ENCODE measurements at regions not wholly inside any gene's neighbourhood (a gene's known extent, or its start where the extent isn't known, plus 50 kb on each side); places are given as distances from the start of the nearest gene placed in this dataset.

DNA sequence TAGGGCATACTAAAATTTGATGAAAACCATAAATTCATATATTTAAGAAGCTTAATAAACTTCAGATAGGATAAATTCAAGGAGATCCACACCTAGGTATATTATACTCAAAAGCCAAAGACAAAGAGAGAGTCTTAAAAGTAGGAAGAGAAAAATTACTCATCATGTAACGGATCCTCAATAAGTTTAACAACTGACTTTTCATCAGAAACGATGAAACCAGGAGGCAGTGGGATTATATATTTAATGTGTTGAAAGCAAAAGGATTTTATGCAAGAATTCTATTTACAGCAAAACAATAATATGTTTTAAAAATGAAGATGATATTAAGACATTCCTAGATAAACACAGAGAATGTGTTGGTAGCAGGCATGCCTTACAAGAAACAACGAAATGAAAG lies 202.7 kb downstream of the OXSM start:
- H3K4me3 ChIP-seq, result no peak overlapping the region
- no TSS peak for BruUV-seq (replicated peaks)
- no peak overlapping the region for H3K27ac ChIP-seq (ENCODE audit: control insufficient read depth, insufficient read depth)
- H3K4me2 ChIP-seq (ENCODE audit: control insufficient read depth, insufficient read depth), result no peak overlapping the region
- POLR2A ChIA-PET, result no interaction called here
- 22% methylated on average over 3 of the region's 3 CpGs for WGBS (ENCODE audit: insufficient coverage, insufficient replicate concordance, low lambda C conversion rate, missing lambda C conversion rate)
- no peaks in the 10 kb centered on the region for H3K79me2 ChIP-seq (ENCODE audit: control insufficient read depth, insufficient read depth, low read length)
- no peaks in the 10 kb centered on the region for H4K20me1 ChIP-seq (ENCODE audit: control insufficient read depth, insufficient read depth)
- no peak for FAIRE-seq
- CTCF ChIA-PET, result no interaction called here
- no peaks in the 10 kb centered on the region for H3K4me1 ChIP-seq (ENCODE audit: control insufficient read depth, insufficient read depth, low read length)
- no peaks in the 10 kb centered on the region for H3K27me3 ChIP-seq (replicated peaks in 1 of 2; ENCODE audit: control insufficient read depth in 2 of 2, insufficient read depth in 2 of 2, low read length in 1 of 2)
- SMC1A ChIA-PET (ENCODE audit: uncharacterized antibody, unreplicated experiment), result no interaction called here
- no peaks in the 10 kb centered on the region for H3K9me3 ChIP-seq (replicated peaks; ENCODE audit: control insufficient read depth, insufficient read depth, low read length)
- no peaks in the 10 kb centered on the region for H3K36me3 ChIP-seq (ENCODE audit: control insufficient read depth in 2 of 2, insufficient read depth in 2 of 2, low read length in 1 of 2)
- no peak overlapping the region for H3K9ac ChIP-seq (ENCODE audit: control insufficient read depth, insufficient read depth, low read length)
- no peak for DNase-seq (ENCODE audit: low read depth, low spot score)
- no peak for ATAC-seq
- RAD21 ChIA-PET (ENCODE audit: unreplicated experiment), result no interaction called here
- no peak overlapping the region for H2AFZ ChIP-seq (ENCODE audit: control insufficient read depth, low read depth, low read length)
- in situ Hi-C loops (cut with MboI) (no loop called here), intact Hi-C loops (cut with micrococcal nuclease; ENCODE audit: unreplicated experiment) (no loop called here)
- no peak for TF ChIP-seq NFXL1 (IDR thresholded peaks at IDR 0.05; ENCODE audit: borderline replicate concordance)
- no peak for TF ChIP-seq NRF1 (conservative IDR thresholded peaks at IDR 0.05; ENCODE audit: low read depth, low read length)
- TF ChIP-seq SMARCA5 (IDR thresholded peaks at IDR 0.05), result no peak
- no peak for TF ChIP-seq CHD2 (IDR thresholded peaks at IDR 0.05; ENCODE audit: borderline replicate concordance, low read depth, low read length)
- no peak for TF ChIP-seq ZNF687 (IDR thresholded peaks at IDR 0.05)
- TF ChIP-seq, protein P1, sequence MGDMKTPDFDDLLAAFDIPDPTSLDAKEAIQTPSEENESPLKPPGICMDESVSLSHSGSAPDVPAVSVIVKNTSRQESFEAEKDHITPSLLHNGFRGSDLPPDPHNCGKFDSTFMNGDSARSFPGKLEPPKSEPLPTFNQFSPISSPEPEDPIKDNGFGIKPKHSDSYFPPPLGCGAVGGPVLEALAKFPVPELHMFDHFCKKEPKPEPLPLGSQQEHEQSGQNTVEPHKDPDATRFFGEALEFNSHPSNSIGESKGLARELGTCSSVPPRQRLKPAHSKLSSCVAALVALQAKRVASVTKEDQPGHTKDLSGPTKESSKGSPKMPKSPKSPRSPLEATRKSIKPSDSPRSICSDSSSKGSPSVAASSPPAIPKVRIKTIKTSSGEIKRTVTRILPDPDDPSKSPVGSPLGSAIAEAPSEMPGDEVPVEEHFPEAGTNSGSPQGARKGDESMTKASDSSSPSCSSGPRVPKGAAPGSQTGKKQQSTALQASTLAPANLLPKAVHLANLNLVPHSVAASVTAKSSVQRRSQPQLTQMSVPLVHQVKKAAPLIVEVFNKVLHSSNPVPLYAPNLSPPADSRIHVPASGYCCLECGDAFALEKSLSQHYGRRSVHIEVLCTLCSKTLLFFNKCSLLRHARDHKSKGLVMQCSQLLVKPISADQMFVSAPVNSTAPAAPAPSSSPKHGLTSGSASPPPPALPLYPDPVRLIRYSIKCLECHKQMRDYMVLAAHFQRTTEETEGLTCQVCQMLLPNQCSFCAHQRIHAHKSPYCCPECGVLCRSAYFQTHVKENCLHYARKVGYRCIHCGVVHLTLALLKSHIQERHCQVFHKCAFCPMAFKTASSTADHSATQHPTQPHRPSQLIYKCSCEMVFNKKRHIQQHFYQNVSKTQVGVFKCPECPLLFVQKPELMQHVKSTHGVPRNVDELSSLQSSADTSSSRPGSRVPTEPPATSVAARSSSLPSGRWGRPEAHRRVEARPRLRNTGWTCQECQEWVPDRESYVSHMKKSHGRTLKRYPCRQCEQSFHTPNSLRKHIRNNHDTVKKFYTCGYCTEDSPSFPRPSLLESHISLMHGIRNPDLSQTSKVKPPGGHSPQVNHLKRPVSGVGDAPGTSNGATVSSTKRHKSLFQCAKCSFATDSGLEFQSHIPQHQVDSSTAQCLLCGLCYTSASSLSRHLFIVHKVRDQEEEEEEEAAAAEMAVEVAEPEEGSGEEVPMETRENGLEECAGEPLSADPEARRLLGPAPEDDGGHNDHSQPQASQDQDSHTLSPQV (IDR thresholded peaks at IDR 0.05), result no peak
- no peak for TF ChIP-seq EGR1 (IDR thresholded peaks at IDR 0.05; ENCODE audit: borderline replicate concordance in 1 of 2, low read depth in 2 of 2, low read length in 2 of 2)
- no peak for TF ChIP-seq MYC (IDR thresholded peaks at IDR 0.05; ENCODE audit: insufficient read depth, insufficient read length, insufficient replicate concordance, low read length, severe bottlenecking)
- no peak for TF ChIP-seq BACH1 (IDR thresholded peaks at IDR 0.05; ENCODE audit: borderline replicate concordance)
- TF ChIP-seq PML (IDR thresholded peaks at IDR 0.05; ENCODE audit: low read length), result no peak
- TF ChIP-seq KDM1A (IDR thresholded peaks at IDR 0.05; ENCODE audit: borderline replicate concordance), result no peak
- no peak for TF ChIP-seq TBL1XR1 (IDR thresholded peaks at IDR 0.05; ENCODE audit: low read depth, low read length)
- TF ChIP-seq EP300 (IDR thresholded peaks at IDR 0.05; ENCODE audit: borderline replicate concordance in 1 of 2, control insufficient read depth in 1 of 2, low read depth in 2 of 2, low read length in 2 of 2), result no peak
- no peak for TF ChIP-seq SREBF1 (IDR thresholded peaks at IDR 0.05; ENCODE audit: low read length)
- TF ChIP-seq SUZ12 (IDR thresholded peaks at IDR 0.05; ENCODE audit: unreplicated experiment), result no peak
- no peak for TF ChIP-seq POLR2AphosphoS5 (IDR thresholded peaks at IDR 0.05; ENCODE audit: low read length)
- TF ChIP-seq IRF5 (IDR thresholded peaks at IDR 0.05; ENCODE audit: borderline replicate concordance), result no peak
